Pancreas (tissue), 10 donors: ENCODE measurements at regions not wholly inside any gene's neighbourhood (a gene's known extent, or its start where the extent isn't known, plus 50 kb on each side); places are given as distances from the start of the nearest gene placed in this dataset.
"Not testable (repeated sequence)": the region's sequence is repeated elsewhere in the genome, so short reads cannot be mapped to it uniquely, and the experiment has no call there.

ENCODE experiments used
- ATAC-seq, 4 donors: fragments of 200-7000 bp; cut with Tn5 transposase; one replicate each; pipeline versions ENCODE4 v1.8.0 to v1.9.1; 2020; ENCODE audit warnings: mild to moderate bottlenecking in 4 of 4, moderate library complexity in 4 of 4
- DNase-seq, 6 donors: peaks; one replicate each; pipeline ENCODE4 v3.0.0-alpha.2; 2020
- FAIRE-seq: peaks from 2 replicates; lab custom pipeline; 2012; peaks lifted over from hg19 to GRCh38; lab: Jason Lieb, UNC
- H3K27ac ChIP-seq, 4 donors: fragments of 200-600 bp; sonication (generic); 1 replicate in 3 of 4; 2 replicates in 1 of 4; pipeline versions ENCODE4 v1.5.0 to v1.8.0; 2020
- H3K27me3 ChIP-seq, 4 donors: fragments of 200-600 bp; one replicate each; pipeline ENCODE4 v1.8.0; 2021
- H3K36me3 ChIP-seq, 3 donors: fragments of 200-600 bp; sonication (generic) in 1 of 3; one replicate each; pipeline versions ENCODE4 v1.5.0 to v1.8.0; 2020 to 2021
- H3K4me1 ChIP-seq, 3 donors: fragments of 200-600 bp; one replicate each; pipeline ENCODE4 v1.8.0; 2021
- H3K4me3 ChIP-seq, 4 donors: fragments of 200-600 bp; sonication (generic) in 2 of 4; one replicate each; pipeline versions ENCODE4 v1.5.0 to v1.8.0; 2020 to 2021
- H3K9me3 ChIP-seq, 4 donors: fragments of 200-600 bp; one replicate each; pipeline ENCODE4 v1.8.0; 2021
- WGBS, 2 donors: extraction: QIAGEN DNeasy Blood & Tissue Kit; methylation state at CpG; one replicate each; pipeline ENCODE4 v1.1.7; 2013; 5-methylcytosine and 5-hydroxymethylcytosine counted together
- intact Hi-C, 3 donors: fragments of 100-400 bp; cut with DNase I; formaldehyde crosslinking; loops; one replicate each; pipeline versions ENCODE4 v1.11.1 to v1.14.2; 2022
- TF ChIP-seq, protein P1 (sequence below), 4 donors: fragments of 200-600 bp; sonication (generic) in 3 of 4; IDR thresholded peaks; one replicate each; pipeline versions ENCODE4 v1.5.0 to v1.8.0; 2021; ENCODE audit warnings: antibody characterized with exemption in 4 of 4
- donor health status: healthy with polysubstance abuse.
- donor health status: DM: no; HTN: no; CAD: no; lungs with moderate emphysema.
- donor health status: DM: no; HTN: no; CAD: no.
- donor health status: control.
- donor health status: control.
- donor health status: Bipolar disorder and iron deficiency.
- donor health status: DM: yes; HTN: yes; CAD: no.
- donor health status: DM: no; HTN: no; CAD: no.
- donor health status: DM: no; HTN: no; CAD: no.
- donor health status: DM: yes; HTN: yes; CAD: no.

DNA sequence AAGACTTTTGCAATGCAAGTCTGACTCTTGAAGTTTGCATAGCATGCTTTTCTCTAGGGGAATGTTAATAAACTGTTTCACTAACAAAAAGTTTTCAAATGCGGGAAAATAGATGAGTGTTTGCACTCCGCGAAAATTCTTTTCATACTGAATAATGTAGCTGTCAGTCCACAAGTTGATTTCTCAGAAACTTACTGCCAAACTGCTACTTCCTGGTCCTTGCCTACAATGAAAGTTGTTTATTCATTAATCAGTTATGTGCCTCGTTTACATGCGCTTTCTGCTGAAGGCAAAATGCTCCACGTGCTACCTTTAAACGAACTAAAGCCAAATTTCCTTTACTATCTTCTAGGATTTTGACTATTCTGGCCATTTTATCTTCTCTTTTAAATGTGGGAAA is 166.2 kb downstream of the MAGEB17 start:
- DNase-seq (no peak), ATAC-seq (no peak), FAIRE-seq (no peak)
- WGBS, 2 donors: 55 to 62% methylated on average over 7 of the region's 7 CpGs
- Histone ChIP-seq H3K36me3 (no peaks in the 10 kb centered on the region), H3K4me1 (no peaks in the 10 kb centered on the region), H3K9me3 (no peaks in the 10 kb centered on the region), H3K27ac (no peak overlapping the region), H3K4me3 (no peak overlapping the region), H3K27me3 (peaks cover 0 to 5% (median 0%) of the 10 kb centered on the region in 4 donors)
- TF ChIP-seq, protein P1, sequence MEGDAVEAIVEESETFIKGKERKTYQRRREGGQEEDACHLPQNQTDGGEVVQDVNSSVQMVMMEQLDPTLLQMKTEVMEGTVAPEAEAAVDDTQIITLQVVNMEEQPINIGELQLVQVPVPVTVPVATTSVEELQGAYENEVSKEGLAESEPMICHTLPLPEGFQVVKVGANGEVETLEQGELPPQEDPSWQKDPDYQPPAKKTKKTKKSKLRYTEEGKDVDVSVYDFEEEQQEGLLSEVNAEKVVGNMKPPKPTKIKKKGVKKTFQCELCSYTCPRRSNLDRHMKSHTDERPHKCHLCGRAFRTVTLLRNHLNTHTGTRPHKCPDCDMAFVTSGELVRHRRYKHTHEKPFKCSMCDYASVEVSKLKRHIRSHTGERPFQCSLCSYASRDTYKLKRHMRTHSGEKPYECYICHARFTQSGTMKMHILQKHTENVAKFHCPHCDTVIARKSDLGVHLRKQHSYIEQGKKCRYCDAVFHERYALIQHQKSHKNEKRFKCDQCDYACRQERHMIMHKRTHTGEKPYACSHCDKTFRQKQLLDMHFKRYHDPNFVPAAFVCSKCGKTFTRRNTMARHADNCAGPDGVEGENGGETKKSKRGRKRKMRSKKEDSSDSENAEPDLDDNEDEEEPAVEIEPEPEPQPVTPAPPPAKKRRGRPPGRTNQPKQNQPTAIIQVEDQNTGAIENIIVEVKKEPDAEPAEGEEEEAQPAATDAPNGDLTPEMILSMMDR (IDR thresholded peaks at IDR 0.05): no peak
- intact Hi-C loops: no loop called here

DNA sequence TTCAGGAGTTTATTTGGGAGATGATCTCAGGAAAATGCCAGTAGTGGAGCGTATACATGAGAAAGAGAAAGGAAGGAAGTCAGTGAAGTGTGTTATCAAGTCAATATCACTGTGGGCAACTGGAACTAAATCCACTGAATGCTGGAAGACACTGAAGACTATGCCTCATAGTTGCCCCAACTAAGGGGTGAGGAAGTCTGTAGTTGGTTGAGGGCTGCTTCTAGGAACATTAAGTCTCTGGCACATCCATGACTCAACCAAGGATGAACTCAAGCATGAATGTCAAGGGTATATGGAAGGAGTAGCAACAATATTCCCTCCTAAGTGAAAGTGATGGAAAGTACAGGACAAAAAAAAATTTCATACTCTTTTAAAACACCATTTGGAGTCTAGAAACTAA is 167.9 kb downstream of the MAGEB17 start:
- ATAC-seq: no peak
- H3K4me3 ChIP-seq: no peak overlapping the region
- TF ChIP-seq, protein P1 (IDR thresholded peaks at IDR 0.05): no peak
- no peaks in the 10 kb centered on the region for H3K9me3 ChIP-seq
- H3K36me3 ChIP-seq: no peaks in the 10 kb centered on the region
- intact Hi-C loops: no loop called here
- H3K27me3 ChIP-seq: peaks cover 0 to 5% (median 0%) of the 10 kb centered on the region in 4 donors
- H3K27ac ChIP-seq: no peak overlapping the region
- no peak for DNase-seq
- FAIRE-seq: no peak
- no peaks in the 10 kb centered on the region for H3K4me1 ChIP-seq
- WGBS, 2 donors: 55 to 64% methylated on average over 1 of the region's 1 CpG

DNA sequence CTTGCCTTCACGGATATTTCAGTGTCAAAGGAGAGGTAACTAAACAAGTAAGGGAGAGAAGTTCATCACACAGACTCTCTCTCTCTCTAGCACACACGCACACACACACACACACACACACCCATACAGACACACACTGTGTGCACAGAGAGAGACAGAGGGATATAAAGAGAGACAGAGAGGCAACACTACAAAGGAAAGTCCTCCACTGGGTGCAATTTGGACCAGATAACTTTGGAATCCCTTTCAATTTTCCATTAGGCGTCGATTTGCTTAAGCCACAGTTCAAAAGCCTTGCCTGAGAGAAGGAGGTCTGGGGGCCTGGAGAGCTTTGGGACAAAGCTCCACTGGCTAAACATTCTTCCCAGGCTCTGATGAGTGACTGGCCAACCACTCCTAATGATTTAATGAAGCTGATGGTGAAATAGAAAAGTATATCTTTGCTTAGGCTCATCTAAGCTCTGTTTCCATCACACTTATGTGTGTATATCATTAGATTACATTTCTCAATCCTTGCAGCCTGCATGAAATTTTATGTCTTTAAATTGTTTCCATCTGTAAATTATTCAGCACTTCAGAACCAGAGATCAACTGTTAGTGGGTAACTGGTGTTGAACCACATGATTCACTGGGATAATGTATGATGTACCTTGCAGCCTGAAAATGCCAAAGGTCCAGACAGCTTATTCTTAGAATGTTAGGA is 180.8 kb downstream of the MAGEB17 start:
- Histone ChIP-seq H3K27ac (no peak overlapping the region), H3K4me1 (no peaks in the 10 kb centered on the region), H3K9me3 (no peaks in the 10 kb centered on the region), H3K4me3 (no peak overlapping the region), H3K36me3 (no peaks in the 10 kb centered on the region), H3K27me3 (no peaks in the 10 kb centered on the region)
- ATAC-seq (no peak), FAIRE-seq (no peak), DNase-seq (no peak)
- TF ChIP-seq, protein P1 (IDR thresholded peaks at IDR 0.05): no peak
- intact Hi-C loops: no loop called here
- 79% methylated on average over 4 of the region's 4 CpGs for WGBS, 2 donors

DNA sequence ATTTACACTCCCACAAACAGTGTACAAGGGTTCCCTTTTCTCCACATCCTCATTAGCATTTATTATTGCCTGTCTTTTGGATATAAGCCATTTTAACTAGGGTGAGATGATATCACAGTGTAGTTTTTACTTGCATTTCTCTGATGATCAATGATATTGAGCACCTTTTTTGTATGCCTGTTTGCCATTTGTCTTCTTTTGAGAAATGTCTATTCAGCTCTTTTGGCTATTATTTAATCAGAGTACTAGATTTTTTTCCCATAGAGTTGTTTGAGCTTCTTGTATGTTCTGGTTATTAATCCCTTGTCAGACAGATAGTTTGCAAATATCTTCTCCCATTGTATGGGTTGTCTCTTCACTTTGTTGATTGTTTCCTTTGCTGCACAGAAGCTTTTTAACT is 190.6 kb downstream of the MAGEB17 start:
- Histone ChIP-seq H3K4me3 (no peak overlapping the region), H3K4me1 (no peaks in the 10 kb centered on the region), H3K27ac (no peak overlapping the region), H3K36me3 (no peaks in the 10 kb centered on the region), H3K9me3 (no peaks in the 10 kb centered on the region), H3K27me3 (peaks cover 0 to 15% (median 0%) of the 10 kb centered on the region in 4 donors)
- FAIRE-seq: peak; percentile 17
- TF ChIP-seq, protein P1 (IDR thresholded peaks at IDR 0.05): no peak
- DNase-seq: no peak
- ATAC-seq: no peak
- intact Hi-C loops: no loop called here

DNA sequence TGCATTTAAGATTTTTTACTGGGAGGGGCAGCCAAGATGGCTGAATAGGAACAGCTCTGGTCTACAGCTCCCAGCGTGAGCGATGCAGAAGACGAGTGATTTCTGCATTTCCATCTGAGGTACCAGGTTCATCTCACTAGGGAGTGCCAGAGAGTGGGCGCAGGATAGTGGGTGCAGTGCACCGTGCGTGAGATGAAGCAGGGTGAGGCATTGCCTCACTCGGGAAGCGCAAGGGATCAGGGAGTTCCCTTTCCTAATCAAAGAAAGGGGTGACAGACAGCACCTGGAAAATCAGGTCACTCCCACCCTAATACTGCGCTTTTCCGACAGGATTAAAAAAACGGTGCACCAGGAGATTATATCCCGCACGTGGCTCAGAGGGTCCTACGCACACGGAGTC is 192.8 kb downstream of the MAGEB17 start:
- ATAC-seq, FAIRE-seq, DNase-seq, H3K4me1 ChIP-seq, H3K36me3 ChIP-seq, H3K9me3 ChIP-seq, H3K4me3 ChIP-seq, H3K27ac ChIP-seq, intact Hi-C loops: not testable (repeated sequence)
- 87 to 92% methylated on average over 15 of the region's 15 CpGs for WGBS, 2 donors
- peaks cover 0 to 15% (median 0%) of the 10 kb centered on the region in 4 donors for H3K27me3 ChIP-seq
